SK-N-SH treated with all-trans-retinoic acid at 6 μM for 48 hours (cell line): ENCODE measurements at regions not wholly inside any gene's neighbourhood (a gene's known extent, or its start where the extent isn't known, plus 50 kb on each side); places are given as distances from the start of the nearest gene placed in this dataset.

ENCODE experiments used
- BACH2 ChIP-seq: fragments of 250-450 bp; sonication (Bioruptor Pico); IDR thresholded peaks from 2 replicates; pipeline ENCODE4 v1.9.0; 2021; ENCODE audit warnings: mild to moderate bottlenecking, borderline replicate concordance
- OSR1 ChIP-seq: fragments of 250-450 bp; sonication (Bioruptor Pico); IDR thresholded peaks from 2 replicates; pipeline ENCODE4 v1.8.0; 2022; ENCODE audit warnings: moderate library complexity, mild to moderate bottlenecking, inconsistent platforms
- ZNF565 ChIP-seq: fragments of 450-650 bp; formaldehyde crosslinking; conservative IDR thresholded peaks from 2 replicates; pipeline ENCODE4 v1.5.0; 2020; ENCODE audit warnings: low read depth, mild to moderate bottlenecking, moderate library complexity
- ZNF70 ChIP-seq: fragments of 450-650 bp; formaldehyde crosslinking; IDR thresholded peaks from 2 replicates; pipeline ENCODE4 v1.5.0; 2020; ENCODE audit warnings: mild to moderate bottlenecking, moderate library complexity

GRCh38 chr7:85528581-85528980 is 341.7 kb upstream of the SEMA3D start:
- TF ChIP-seq OSR1 (no peak), BACH2 (CRISPR knock-in tag) (no peak), ZNF70 (CRISPR knock-in tag) (no peak), ZNF565 (no peak)
